CD4-positive, alpha-beta T cell treated with Interferon gamma for 1 hour (primary cell): ENCODE measurements at regions not wholly inside any gene's neighbourhood (a gene's known extent, or its start where the extent isn't known, plus 50 kb on each side); places are given as distances from the start of the nearest gene placed in this dataset.

ENCODE experiments used
- DNase-seq: peaks from one replicate; pipeline ENCODE4 v3.0.0-alpha.2; 2020

DNA sequence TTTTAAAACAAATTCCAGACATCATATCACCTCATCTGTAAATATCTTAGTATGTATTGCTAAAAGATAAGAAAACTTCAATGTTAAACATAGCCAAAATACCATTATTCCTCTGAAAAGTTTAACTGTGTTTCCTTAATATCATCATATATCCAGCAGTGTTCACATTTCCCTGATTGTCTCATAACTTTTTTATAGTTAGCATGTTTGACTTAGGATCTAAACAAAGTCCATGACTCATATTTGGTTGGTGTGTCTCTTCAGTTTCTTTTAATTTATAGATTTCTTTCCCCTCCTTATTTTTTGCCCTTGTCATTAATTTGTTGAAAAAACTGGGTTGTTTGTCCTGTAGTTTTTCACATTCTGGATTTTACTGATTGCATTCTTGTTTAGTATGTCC is 163.0 kb downstream of the RPS12 start:
- DNase-seq = no peak

DNA sequence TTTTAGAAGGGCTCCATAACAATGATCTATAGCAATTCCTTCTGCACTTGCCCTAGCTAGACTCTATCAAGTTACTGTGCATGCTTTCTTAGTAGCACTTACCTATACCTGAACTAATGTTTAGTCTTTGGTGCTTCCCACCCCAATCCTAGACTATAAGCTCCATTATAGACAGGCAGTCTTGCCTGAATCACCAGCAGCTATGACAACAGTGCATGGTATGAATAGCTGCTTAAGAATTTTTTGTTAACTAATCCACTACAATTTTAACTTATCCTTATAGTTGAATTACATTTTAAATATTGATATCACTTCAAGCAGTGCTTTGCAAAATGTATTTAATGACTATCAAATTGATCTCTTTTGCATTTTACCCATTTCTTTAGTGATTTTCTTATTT is 164.3 kb downstream of the RPS12 start:
- no peak for DNase-seq

DNA sequence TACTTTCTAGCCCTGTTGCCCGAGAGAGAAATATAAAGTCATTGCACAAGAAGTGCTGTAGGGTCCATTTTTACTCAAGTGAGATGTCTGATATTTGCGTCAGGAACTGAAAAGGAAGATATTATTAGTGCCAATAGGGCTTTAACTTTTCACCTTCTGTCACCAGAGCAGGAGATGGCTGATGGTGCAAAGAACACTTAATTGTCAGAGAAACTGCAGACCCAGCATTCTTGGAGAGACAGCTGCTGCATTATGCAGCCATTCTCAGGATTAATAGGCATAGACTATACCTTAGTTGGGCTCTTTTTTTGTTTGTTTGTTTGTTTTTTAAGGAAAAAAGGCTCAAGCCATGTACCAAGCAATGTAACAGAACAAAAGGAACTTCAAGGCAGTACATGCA is 179.4 kb downstream of the RPS12 start:
- no peak for DNase-seq

DNA sequence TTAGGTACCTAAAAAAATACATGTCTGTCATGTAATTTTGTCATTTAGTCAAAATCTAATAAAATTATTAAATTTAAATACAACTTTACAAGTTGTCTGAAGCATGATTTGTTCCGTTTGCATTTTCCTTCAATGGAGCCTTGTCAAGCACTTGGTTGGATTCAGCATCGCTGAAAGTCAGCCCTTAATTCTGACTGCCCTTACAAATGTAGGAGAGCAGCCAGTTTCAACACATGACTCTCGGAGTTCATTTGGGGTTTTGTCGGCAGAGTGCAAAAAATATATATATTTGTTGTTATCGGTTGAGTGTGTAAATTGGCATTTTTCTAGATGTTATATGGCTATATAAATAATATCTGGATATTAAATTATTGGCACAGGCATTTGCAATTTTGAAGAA is 180.6 kb downstream of the RPS12 start:
- no peak for DNase-seq

GRCh38 chr6:132995432-132995831 is 181.1 kb downstream of the RPS12 start:
- DNase-seq = no peak

DNA sequence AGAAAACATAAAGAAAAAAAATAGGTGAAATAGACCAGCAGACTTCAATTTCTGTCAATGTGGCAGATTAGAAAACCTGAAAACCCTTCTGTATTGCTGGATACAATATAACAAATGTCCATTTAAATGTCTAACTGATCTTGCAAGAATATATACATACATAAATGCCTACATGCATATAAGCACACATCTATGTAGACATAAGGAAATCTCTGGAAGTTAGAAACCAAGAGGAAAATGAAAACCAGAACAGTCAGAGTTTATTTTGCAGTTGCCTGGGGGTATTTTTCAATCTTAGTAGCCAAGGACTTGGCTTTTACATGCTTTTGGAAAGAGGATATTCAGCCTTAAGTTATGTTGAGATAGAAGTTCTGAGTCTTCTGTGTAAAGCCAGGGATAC is 184.0 kb downstream of the RPS12 start:
- DNase-seq = no peak

DNA sequence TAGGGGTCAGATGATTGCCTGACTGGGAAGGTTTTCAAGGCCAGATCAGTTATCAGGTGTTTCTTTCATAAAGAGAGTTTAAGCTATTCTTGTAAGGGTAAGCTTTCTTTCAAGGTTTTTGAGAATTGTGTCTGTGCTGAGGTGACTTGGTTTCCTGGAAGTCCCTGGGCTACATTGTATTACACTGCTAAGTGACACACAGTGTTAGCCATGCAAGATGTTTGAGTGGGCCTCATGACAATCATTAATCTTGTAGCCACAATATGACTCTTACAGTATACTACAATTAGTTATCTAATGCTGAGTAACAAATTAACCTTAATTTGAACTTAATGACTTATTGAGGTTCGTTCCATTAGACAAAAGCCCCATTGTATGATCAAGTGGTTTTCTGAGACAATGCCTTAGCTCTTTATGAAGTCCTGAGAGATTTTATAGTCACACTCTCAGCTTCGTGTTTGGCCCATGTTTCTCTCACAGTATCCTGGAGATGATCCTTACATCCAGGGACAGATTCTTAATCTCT is 186.7 kb downstream of the RPS12 start:
- no peak for DNase-seq

- DNase-seq = no peak
Observed at GRCh38 chr6:133004304-133004884, 190.0 kb downstream of the RPS12 start.

DNA sequence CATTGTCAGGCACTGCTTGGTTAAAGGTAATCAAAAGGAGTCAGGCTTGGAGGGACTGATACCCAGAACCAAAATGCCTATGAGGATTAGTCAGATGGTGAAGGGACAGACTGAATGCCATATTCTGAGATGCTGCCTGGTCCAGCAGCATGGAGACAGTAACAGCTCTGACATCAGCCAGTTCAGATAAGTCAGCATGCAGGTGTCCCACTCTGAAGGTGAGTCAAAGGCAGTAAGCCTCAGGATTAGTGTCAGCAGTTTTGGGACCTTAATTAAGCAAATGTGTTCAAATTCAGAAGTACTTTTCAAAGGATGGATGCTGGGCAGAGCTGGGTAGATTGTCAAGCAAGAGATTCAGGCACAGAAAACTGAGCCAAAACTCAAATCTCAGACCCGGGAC is 198.4 kb downstream of the RPS12 start:
- DNase-seq = no peak

GRCh38 chr6:133016631-133017030 is 202.3 kb downstream of the RPS12 start:
- DNase-seq = no peak

- DNase-seq = no peak
Observed at GRCh38 chr6:133017581-133017980, 203.2 kb downstream of the RPS12 start.

GRCh38 chr6:133026705-133027104 is 212.3 kb downstream of the RPS12 start:
- DNase-seq = no peak

DNA sequence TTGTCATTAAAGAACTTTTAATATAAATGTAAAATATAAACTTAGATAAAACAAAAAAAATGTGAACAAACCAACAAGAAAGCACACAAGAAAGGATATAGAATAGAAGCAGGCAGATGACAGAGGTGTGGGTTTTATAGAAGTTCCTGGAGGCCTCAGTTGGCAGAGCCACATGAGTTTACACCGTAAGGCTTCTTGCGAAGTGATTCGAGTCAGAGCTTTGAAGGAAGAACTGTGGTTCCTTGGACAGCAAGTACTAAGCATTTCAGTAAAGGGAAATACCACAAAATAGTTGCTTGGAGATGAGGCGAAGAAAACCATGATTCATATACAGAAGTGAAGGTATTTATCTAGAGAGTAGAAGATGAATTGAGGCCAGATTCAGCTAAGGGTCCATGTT is 207.9 kb upstream of the EYA4 start:
- no peak for DNase-seq

GRCh38 chr6:133034509-133035206 is 206.5 kb upstream of the EYA4 start:
- DNase-seq = no peak

DNA sequence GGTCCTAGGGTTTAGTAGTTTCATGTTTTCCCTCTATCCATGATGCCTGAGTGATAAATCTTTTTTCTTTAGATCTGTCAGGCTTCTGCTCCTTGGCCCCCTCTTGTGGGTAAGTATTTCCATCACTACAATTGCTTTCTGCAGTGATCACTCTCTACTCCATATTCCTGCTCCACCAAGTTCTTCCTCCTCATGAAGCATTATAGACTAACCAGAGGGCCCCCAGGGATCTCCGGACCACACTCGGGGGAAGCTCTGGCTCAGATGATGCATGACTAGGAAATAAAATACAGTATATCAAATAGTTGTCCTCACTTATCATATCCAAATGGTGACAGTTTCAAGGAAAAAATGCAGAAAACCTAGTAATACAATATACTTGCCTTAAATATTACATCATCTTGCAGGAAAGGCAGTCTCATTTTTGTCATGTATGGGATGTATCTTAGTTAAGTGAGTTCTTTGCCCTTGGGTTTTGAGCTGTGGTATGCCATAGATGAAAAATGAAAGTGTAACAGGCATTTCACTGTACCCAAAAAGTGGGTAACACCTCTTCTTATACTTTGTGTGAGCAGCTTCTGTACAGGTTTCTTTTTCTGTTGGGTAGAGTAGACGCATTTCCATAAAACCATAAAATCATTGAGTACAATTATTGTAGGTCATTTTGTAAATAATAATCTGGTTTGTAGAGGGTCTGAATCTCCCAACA is 200.9 kb upstream of the EYA4 start:
- DNase-seq = no peak

GRCh38 chr6:133040803-133041419 is 200.2 kb upstream of the EYA4 start:
- no peak for DNase-seq

- no peak for DNase-seq
Observed at GRCh38 chr6:133042550-133043120, 198.5 kb upstream of the EYA4 start.

DNA sequence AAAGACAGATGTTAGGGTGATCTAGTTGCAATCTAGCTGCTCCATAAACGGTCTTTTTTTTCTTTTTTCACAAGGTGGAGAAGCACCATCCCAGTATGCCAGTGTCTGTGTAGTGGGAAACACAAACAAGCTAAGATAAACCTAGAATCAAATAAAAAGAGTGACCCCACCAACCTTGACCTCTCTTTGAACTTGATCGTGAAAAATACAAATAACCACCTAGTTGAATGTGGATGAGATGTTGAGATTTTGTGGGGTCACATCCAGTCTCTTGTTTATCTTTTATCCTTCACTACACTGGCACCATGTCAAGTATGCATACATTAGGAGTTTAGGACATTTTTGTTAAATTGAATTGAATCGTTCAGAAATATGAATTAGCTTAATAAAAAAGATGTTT is 194.6 kb upstream of the EYA4 start:
- DNase-seq = no peak

- DNase-seq = no peak
Observed at GRCh38 chr6:133047065-133047665, 194.0 kb upstream of the EYA4 start.

- DNase-seq = no peak
Observed at GRCh38 chr6:133047706-133048105, 193.5 kb upstream of the EYA4 start.

DNA sequence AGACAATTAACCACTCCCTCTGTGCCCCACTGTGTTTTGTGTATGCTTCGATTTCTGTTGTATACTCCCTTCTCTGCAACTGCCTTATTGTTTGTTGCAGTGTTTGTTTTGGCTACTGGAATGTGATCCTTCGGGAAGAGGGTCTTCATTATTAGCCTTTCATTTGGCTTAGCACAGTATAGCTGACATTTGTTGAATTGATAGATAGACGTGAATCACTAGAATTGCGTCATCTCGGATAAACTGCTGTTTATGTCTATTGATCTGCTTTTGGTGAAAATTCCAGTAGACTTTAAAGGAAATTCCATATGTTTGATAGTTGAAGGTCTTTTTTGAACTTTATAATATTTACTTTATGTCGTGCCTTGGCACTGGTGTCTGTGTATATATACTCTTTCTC is 189.9 kb upstream of the EYA4 start:
- DNase-seq = no peak

DNA sequence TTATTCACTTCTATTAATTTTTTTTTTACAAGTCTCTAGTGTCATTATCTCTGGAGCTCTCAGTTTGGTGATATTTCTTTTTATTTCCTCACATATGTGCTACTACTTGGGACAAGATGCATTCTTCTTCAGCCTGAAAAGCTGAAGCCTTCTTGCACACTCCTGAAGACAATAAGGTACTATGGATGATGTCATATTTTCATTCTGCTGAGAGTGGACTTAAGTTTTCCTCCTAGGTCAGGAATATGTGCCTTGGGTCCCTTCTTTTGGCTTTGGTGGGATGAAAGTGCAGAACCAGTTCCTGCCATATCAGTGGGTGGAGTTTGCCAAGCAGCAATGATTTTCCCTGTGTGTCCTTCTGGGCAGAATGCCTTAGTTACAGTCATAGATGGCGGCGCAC is 188.7 kb upstream of the EYA4 start:
- DNase-seq = no peak

GRCh38 chr6:133055441-133055966 is 185.7 kb upstream of the EYA4 start:
- no peak for DNase-seq
